SK-N-SH treated with all-trans-retinoic acid at 6 μM for 48 hours (cell line): ENCODE measurements at regions not wholly inside any gene's neighbourhood (a gene's known extent, or its start where the extent isn't known, plus 50 kb on each side); places are given as distances from the start of the nearest gene placed in this dataset.

Experiments
- BACH2 ChIP-seq: fragments of 250-450 bp; sonication (Bioruptor Pico); IDR thresholded peaks from 2 replicates; pipeline ENCODE4 v1.9.0; 2021; ENCODE audit warnings: mild to moderate bottlenecking, borderline replicate concordance
- CREB5 ChIP-seq: fragments of 250-450 bp; sonication (Bioruptor Pico); IDR thresholded peaks from 2 replicates; pipeline ENCODE4 v1.5.1; 2020; ENCODE audit warnings: low read depth, mild to moderate bottlenecking, moderate library complexity
- CSDC2 ChIP-seq: fragments of 250-450 bp; sonication (Bioruptor Pico); IDR thresholded peaks from 2 replicates; pipeline ENCODE4 v1.5.0; 2020; ENCODE audit warnings: mild to moderate bottlenecking, moderate library complexity
- ESRRG ChIP-seq: fragments of 250-450 bp; sonication (Bioruptor Pico); IDR thresholded peaks from 2 replicates; pipeline ENCODE4 v1.6.1; 2021; ENCODE audit warnings: mild to moderate bottlenecking
- ISL1 ChIP-seq: fragments of 250-450 bp; sonication (Bioruptor Pico); IDR thresholded peaks from 2 replicates; pipeline ENCODE4 v2.1.2; 2022; ENCODE audit warnings: mild to moderate bottlenecking, moderate library complexity
- OSR1 ChIP-seq: fragments of 250-450 bp; sonication (Bioruptor Pico); IDR thresholded peaks from 2 replicates; pipeline ENCODE4 v1.8.0; 2022; ENCODE audit warnings: moderate library complexity, mild to moderate bottlenecking, inconsistent platforms
- SNAI2 ChIP-seq: fragments of 250-450 bp; sonication (Bioruptor Pico); IDR thresholded peaks from 2 replicates; pipeline ENCODE4 v1.5.0; 2020; ENCODE audit warnings: mild to moderate bottlenecking, moderate library complexity
- TCF4 ChIP-seq: fragments of 250-450 bp; sonication (Bioruptor Pico); IDR thresholded peaks from 2 replicates; pipeline ENCODE4 v1.8.0; 2021; ENCODE audit warnings: mild to moderate bottlenecking, moderate library complexity, borderline replicate concordance
- ZNF8 ChIP-seq: fragments of 450-650 bp; formaldehyde crosslinking; IDR thresholded peaks from 2 replicates; pipeline ENCODE4 v1.5.0; 2020; ENCODE audit warnings: mild to moderate bottlenecking, moderate library complexity
- TF ChIP-seq, protein P1 (sequence below): fragments of 250-450 bp; sonication (Bioruptor Pico); IDR thresholded peaks from 2 replicates; pipeline ENCODE4 v1.8.0; 2021; ENCODE audit warnings: low read depth, mild to moderate bottlenecking, moderate library complexity, borderline replicate concordance

DNA sequence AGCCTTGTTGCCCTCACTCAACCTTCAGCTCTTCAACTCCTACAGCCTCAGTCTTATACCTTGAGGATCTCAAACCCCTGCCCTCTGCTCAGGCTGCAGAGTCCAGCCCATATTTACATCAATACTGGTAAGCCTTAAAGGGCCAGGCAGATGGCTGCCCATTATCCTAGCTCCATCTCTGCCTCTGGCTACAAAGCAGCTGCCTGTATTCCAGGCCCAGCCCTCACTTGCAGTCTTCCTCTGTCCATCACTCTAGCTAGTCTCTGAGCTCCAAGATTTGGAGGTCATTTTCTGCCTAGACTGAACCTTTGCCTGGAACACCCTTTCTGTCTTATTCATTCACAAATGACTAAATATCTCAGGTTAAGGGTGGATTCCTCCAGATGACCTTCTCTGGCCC is 50.2 kb upstream of the GALNT10 start:
- no peak for TF ChIP-seq BACH2 (CRISPR knock-in tag)
- no peak for TF ChIP-seq ISL1 (CRISPR knock-in tag)
- TF ChIP-seq ESRRG (CRISPR knock-in tag), result no peak
- TF ChIP-seq CSDC2 (CRISPR knock-in tag), result no peak
- no peak for TF ChIP-seq TCF4 (CRISPR knock-in tag)
- TF ChIP-seq SNAI2 (CRISPR knock-in tag), result no peak
- no peak for TF ChIP-seq ZNF8 (CRISPR knock-in tag)
- TF ChIP-seq CREB5, result no peak
- TF ChIP-seq, protein P1, sequence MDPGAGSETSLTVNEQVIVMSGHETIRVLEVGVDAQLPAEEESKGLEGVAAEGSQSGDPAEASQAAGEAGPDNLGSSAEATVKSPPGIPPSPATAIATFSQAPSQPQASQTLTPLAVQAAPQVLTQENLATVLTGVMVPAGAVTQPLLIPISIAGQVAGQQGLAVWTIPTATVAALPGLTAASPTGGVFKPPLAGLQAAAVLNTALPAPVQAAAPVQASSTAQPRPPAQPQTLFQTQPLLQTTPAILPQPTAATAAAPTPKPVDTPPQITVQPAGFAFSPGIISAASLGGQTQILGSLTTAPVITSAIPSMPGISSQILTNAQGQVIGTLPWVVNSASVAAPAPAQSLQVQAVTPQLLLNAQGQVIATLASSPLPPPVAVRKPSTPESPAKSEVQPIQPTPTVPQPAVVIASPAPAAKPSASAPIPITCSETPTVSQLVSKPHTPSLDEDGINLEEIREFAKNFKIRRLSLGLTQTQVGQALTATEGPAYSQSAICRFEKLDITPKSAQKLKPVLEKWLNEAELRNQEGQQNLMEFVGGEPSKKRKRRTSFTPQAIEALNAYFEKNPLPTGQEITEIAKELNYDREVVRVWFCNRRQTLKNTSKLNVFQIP (CRISPR knock-in tag), result no peak
- TF ChIP-seq OSR1, result no peak
